HEK293T (cell line): ENCODE measurements at regions not wholly inside any gene's neighbourhood (a gene's known extent, or its start where the extent isn't known, plus 50 kb on each side); places are given as distances from the start of the nearest gene placed in this dataset.
"Not testable (repeated sequence)": the region's sequence is repeated elsewhere in the genome, so short reads cannot be mapped to it uniquely, and the experiment has no call there.

Source experiments
- ARNT ChIP-seq: fragments of 450-650 bp; IDR thresholded peaks from 2 replicates; pipeline ENCODE4 v1.6.1; 2017; ENCODE audit warnings: mild to moderate bottlenecking
- BHLHE40 ChIP-seq: fragments of 450-650 bp; IDR thresholded peaks from 2 replicates; pipeline ENCODE4 v1.6.1; 2016; ENCODE audit warnings: mild to moderate bottlenecking, moderate library complexity, borderline replicate concordance
- FOXA1 ChIP-seq: fragments of 450-650 bp; IDR thresholded peaks from 2 replicates; pipeline ENCODE4 v1.6.1; 2016; ENCODE audit warnings: mild to moderate bottlenecking
- HDGF ChIP-seq: fragments of 450-650 bp; IDR thresholded peaks from 2 replicates; pipeline ENCODE4 v1.6.1; 2017; ENCODE audit warnings: antibody characterized with exemption, borderline replicate concordance
- SP1 ChIP-seq: fragments of 450-650 bp; IDR thresholded peaks from 2 replicates; pipeline ENCODE4 v1.6.1; 2017
- TF ChIP-seq, protein P1 (sequence below): fragments of 450-650 bp; IDR thresholded peaks from 2 replicates; pipeline ENCODE4 v1.6.1; 2016

DNA sequence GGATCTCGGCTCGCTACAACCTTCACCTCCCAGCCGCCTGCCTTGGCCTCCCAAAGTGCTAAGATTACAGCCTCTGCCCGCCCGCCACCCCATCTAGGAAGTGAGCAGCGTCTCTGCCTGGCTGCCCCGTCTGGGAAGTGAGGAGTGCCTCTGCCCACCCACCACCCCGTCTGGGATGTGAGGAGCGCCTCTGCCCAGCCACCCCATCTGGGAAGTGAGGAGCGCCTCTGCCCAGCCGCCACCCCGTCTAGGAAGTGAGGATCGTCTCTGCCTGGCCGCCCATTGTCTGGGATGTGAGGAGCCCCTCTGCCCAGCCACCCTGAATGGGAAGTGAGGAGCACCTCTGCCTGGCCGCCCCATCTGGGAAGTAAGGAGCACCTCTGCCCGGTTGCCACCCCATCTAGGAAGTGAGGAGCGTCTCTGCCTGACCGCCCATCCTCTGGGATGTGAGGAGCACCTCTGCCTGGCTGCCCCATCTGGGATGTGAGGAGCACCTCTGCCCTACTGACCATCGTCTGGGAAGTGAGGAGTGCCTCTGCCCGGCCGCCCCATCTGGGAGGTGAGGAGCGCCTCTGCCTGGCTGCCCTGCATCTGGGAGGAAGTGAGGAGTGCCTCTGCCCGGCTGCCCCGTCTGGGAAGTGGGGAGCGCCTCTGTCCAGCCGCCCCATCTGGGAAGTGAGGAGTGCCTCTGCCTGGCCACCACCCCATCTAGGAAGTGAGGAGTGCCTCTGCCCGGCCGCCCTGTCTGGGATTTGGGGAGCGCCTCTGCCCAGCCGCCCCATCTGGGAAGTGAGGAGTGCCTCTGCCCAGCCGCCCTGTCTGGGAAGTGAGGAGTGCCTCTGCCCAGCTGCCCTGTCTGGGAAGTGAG is 90.4 kb upstream of the ZNF519 start:
- not testable (repeated sequence) for TF ChIP-seq FOXA1, BHLHE40, HDGF, SP1, ARNT
- TF ChIP-seq, protein P1, sequence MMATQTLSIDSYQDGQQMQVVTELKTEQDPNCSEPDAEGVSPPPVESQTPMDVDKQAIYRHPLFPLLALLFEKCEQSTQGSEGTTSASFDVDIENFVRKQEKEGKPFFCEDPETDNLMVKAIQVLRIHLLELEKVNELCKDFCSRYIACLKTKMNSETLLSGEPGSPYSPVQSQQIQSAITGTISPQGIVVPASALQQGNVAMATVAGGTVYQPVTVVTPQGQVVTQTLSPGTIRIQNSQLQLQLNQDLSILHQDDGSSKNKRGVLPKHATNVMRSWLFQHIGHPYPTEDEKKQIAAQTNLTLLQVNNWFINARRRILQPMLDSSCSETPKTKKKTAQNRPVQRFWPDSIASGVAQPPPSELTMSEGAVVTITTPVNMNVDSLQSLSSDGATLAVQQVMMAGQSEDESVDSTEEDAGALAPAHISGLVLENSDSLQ, result not testable (repeated sequence)
